GM19239 (cell line): ENCODE measurements at regions not wholly inside any gene's neighbourhood (a gene's known extent, or its start where the extent isn't known, plus 50 kb on each side); places are given as distances from the start of the nearest gene placed in this dataset.

Source experiments
- DNase-seq: peaks from one replicate; pipeline ENCODE4 v3.0.0; 2011; ENCODE audit warnings: low spot score; ENCODE audit not compliant: insufficient read length
- FAIRE-seq: peaks from 2 replicates; lab custom pipeline; 2011; peaks lifted over from hg19 to GRCh38; lab: Jason Lieb, UNC

GRCh38 chr14:26765768-26766520, 168.1 kb upstream of the NOVA1 start:
- FAIRE-seq (no peak), DNase-seq (no peak)

- FAIRE-seq (no peak), DNase-seq (no peak)
Observed at GRCh38 chr14:26766726-26767125, 168.9 kb upstream of the NOVA1 start.

GRCh38 chr14:26773906-26774593, 176.2 kb upstream of the NOVA1 start:
- no peak for FAIRE-seq
- DNase-seq: no peak

GRCh38 chr14:26775765-26776563, 178.1 kb upstream of the NOVA1 start:
- DNase-seq: no peak

GRCh38 chr14:26791117-26791806, 193.4 kb upstream of the NOVA1 start:
- FAIRE-seq (no peak), DNase-seq (no peak)

More at GRCh38 chr14:26775765-26776563, 178.1 kb upstream of the NOVA1 start:
- no peak for FAIRE-seq

DNA sequence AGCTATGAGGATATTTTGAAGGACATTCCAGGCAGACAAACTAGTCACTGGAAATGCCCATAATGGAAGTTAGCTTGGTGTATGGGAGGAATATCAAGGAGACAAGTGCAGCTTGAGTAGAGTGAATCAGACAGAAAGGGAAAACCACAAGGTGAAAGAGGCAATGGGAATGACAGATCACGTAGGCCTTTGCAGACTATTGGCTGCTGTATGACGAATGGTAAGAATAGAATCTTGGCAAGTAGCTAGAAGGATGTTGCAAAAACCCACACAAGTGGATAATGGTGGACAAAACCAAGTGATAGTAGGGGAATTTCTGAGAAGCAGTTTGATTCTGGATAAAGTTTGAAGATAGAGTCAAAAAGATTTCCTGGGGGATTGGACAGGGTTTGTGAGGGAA, 196.9 kb upstream of the NOVA1 start:
- DNase-seq (no peak), FAIRE-seq (no peak)

GRCh38 chr14:26808407-26808806, 210.6 kb upstream of the NOVA1 start:
- no peak for DNase-seq
- no peak for FAIRE-seq

- DNase-seq: no peak
Observed at GRCh38 chr14:26810631-26811030, 212.8 kb upstream of the NOVA1 start.

DNA sequence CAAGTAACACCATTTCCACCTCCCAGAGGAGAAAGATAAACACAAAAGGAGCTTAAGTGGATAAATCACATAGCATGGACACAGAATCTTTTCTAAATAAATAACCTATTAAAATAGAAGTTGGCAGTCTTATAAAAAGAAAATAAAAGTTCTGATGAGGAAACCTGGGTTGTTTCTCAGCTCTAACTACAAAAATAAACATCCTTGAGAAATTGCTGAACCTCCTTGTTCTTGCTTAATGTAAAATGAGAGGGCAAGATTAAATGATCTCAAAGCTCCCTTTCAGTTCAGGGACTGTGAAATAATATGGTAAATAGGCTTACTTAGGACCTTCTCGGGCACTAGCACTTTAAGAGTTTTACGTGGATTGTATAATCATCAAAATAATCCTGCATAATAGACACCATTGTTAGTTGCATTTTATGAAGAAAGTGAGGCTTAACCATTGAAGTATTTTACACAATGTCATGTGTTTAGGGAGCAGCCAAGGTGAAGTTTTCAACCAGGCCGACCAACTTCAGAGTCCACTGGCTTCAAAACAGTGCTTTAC, 214.0 kb upstream of the NOVA1 start:
- no peak for FAIRE-seq

More at GRCh38 chr14:26810631-26811030, 212.8 kb upstream of the NOVA1 start:
- FAIRE-seq: no peak

GRCh38 chr14:26820138-26820537, 222.3 kb upstream of the NOVA1 start:
- no peak for FAIRE-seq
- no peak for DNase-seq

More for the DNA sequence above, 214.0 kb upstream of the NOVA1 start:
- DNase-seq: no peak

GRCh38 chr14:26820572-26820971, 222.7 kb upstream of the NOVA1 start:
- DNase-seq (no peak), FAIRE-seq (no peak)

DNA sequence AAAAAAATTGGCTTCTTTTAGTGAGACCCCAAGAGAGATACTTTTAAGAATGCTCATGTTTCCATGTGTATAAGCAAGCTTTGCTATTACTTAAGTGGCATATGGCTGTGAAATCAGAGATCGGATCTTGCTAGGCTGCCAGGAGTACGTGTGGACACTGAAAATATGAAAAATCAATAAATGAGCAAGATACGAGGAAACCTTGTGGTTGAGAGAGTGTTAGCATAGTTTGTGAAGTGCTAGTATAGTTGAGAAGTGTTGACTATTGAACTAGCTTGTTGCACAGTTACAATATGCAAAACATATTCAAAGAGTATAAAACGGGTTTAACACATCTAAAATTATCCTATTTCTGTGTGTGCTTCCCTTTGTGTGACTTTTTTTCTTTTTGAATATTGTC, 230.9 kb upstream of the NOVA1 start:
- no peak for DNase-seq
- FAIRE-seq: no peak

DNA sequence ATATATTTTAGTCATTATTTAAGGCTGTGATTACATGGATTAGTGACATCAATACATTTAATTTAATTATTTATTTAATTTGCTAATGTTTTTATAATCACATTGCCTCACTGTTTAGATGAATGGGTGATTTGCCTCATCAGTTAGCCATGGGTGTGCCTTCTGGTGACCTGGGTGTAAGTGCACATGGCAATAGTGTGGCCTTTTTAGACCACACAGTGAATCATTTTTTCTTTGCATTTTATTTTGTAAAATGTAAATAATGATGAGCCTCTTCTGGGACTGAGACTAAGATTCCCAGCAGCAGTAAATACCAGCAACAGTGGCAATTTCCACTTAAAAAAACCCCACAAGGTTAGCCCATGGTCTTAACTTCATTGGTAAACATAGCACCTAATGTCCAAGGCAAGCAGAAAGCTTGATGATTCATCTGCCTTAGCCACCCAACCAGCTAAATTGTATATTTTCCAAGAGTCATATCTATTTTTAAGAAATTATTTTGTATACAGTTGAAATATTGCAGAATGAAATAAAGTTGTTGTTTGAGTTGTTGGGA, 235.9 kb upstream of the NOVA1 start:
- DNase-seq (no peak), FAIRE-seq (no peak)

GRCh38 chr14:26835979-26836570, 238.2 kb upstream of the NOVA1 start:
- no peak for FAIRE-seq
- no peak for DNase-seq

DNA sequence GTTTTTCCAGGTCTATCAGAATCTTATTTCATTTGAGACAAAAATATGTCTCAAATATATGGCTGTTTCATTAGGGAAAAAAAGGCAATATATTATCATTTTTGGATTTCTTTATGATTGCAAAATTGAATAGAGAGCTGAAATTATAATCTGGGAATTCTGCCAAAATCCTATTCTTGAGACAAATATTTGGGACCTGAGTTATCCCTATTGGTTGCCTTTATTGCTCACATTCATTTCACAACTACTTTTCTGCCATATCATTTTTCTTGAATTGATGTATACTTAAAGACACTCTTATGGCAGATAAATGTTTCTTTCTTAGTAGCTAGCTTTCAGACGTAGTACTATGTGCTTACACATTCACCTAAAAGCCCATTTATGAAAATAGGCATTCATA, 241.6 kb upstream of the NOVA1 start:
- no peak for FAIRE-seq
- no peak for DNase-seq

DNA sequence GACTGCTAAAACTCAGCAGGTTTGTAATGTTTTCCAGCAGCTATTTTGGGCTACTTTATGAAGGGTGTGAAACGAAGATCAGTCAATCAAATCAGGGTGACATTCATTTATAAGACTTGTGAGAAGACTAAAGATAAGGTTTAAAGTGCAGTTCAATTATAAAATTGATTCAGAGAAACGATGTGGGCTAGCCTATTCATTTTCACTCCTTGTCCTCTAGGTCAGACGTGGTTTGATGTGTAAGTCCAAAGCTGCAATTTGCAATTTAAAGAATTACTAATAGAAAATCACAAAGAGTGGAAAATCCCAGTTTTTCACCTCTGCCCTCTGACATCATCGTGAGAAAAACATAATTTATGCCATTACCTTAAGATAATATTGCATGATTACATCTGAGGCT, 243.5 kb upstream of the NOVA1 start:
- FAIRE-seq (no peak), DNase-seq (no peak)

- no peak for DNase-seq
- FAIRE-seq: no peak
Observed at GRCh38 chr14:26841920-26842741, 244.3 kb upstream of the NOVA1 start.

DNA sequence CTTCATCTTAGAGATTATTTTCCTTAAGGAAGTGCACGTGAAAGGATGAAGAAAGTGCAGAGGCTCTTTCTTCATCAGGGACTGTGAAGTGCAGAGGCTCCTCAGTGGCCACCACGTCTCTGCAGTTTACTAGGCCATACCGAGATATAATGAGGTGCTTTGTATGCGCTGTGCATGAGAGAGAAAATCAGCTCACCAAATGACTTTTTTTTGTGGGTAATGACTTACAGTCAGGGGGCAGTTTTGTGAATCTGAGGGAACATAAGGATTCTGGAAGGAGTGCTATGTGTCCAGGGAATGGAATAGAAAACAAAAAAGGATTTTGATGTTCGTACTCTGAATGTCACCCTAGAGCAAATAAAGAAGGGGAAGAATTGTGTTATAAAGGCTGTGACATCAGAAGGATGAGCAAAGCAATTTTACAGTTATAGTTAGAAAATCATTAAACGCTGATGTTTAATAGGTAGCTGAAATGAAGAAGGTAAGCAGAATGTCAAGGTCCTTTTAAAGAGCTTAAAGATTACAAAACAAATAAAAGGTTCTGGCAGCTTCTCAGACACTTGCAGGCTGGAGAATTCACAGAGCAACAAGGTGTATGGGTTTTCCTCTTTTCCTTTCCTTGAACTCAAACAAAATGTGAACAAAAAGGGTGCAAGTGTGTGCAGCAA, 247.5 kb upstream of the NOVA1 start:
- DNase-seq: no peak
- FAIRE-seq: no peak
